Neutrophil (primary cell): ENCODE measurements at regions not wholly inside any gene's neighbourhood (a gene's known extent, or its start where the extent isn't known, plus 50 kb on each side); places are given as distances from the start of the nearest gene placed in this dataset.

Experiments
- H3K27ac ChIP-seq: fragments of 200-600 bp; sonication (generic); 2 replicates; pipeline ENCODE4 v1.5.1; 2016; ENCODE audit warnings: mild to moderate bottlenecking, moderate library complexity
- H3K27me3 ChIP-seq: fragments of 200-600 bp; sonication (generic); 2 replicates; pipeline ENCODE4 v1.6.0; 2016; ENCODE audit warnings: mild to moderate bottlenecking
- H3K36me3 ChIP-seq: fragments of 200-600 bp; sonication (generic); 2 replicates; pipeline ENCODE4 v1.5.1; 2017
- H3K4me1 ChIP-seq, 2 experiments: fragments of 200-600 bp in 1 of 2; sonication (generic) in 1 of 2; 1 replicate in 1 of 2; 2 replicates in 1 of 2; pipeline versions ENCODE4 v1.5.1 to v1.6.1; 2013 to 2016; ENCODE audit warnings: low read depth in 1 of 2, low read length in 1 of 2, mild to moderate bottlenecking in 1 of 2, moderate library complexity in 1 of 2; ENCODE audit not compliant: control insufficient read depth in 1 of 2, insufficient read depth in 1 of 2
- H3K4me3 ChIP-seq, 2 experiments: fragments of 200-600 bp in 1 of 2; sonication (generic) in 1 of 2; 1 replicate in 1 of 2; 2 replicates in 1 of 2; pipeline ENCODE4 v1.5.1; 2013 to 2016; ENCODE audit warnings: low read depth in 1 of 2, low read length in 1 of 2, mild to moderate bottlenecking in 1 of 2, moderate library complexity in 1 of 2
- H3K9me3 ChIP-seq: fragments of 200-600 bp; sonication (generic); 2 replicates; pipeline ENCODE4 v1.5.1; 2016
- TF ChIP-seq, protein P1 (sequence below): fragments of 200-600 bp; sonication (generic); IDR thresholded peaks from 2 replicates; pipeline ENCODE4 v1.5.1; 2016; ENCODE audit warnings: antibody characterized with exemption

DNA sequence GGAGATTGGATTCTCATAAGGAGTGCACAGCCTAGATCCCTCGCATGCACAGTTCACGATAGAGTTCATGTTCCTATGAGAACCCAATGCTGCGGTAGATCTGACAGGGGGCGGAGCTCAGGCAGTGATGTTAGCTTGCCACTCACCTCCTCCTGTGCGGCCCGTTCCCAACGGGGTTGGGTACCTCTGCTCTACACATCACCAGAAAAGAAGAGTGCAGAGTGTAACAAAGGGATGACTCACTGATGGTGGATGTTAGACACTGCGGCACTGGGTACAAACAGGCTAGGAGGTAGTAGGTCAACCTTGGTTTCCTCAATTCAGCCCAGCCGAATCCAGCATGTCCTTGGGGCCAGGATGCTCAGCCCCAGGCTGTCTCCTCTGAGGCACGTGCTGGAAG lies 66.8 kb upstream of the CHST15 start:
- Histone ChIP-seq H3K9me3 (no peaks in the 10 kb centered on the region), H3K36me3 (no peaks in the 10 kb centered on the region), H3K4me1 (peaks cover 13 to 19% of the 10 kb centered on the region in 2 experiments), H3K27me3 (peaks cover 25% of the 10 kb centered on the region), H3K27ac (no peak overlapping the region), H3K4me3 (no peak overlapping the region)
- TF ChIP-seq, protein P1, sequence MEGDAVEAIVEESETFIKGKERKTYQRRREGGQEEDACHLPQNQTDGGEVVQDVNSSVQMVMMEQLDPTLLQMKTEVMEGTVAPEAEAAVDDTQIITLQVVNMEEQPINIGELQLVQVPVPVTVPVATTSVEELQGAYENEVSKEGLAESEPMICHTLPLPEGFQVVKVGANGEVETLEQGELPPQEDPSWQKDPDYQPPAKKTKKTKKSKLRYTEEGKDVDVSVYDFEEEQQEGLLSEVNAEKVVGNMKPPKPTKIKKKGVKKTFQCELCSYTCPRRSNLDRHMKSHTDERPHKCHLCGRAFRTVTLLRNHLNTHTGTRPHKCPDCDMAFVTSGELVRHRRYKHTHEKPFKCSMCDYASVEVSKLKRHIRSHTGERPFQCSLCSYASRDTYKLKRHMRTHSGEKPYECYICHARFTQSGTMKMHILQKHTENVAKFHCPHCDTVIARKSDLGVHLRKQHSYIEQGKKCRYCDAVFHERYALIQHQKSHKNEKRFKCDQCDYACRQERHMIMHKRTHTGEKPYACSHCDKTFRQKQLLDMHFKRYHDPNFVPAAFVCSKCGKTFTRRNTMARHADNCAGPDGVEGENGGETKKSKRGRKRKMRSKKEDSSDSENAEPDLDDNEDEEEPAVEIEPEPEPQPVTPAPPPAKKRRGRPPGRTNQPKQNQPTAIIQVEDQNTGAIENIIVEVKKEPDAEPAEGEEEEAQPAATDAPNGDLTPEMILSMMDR: no peak

DNA sequence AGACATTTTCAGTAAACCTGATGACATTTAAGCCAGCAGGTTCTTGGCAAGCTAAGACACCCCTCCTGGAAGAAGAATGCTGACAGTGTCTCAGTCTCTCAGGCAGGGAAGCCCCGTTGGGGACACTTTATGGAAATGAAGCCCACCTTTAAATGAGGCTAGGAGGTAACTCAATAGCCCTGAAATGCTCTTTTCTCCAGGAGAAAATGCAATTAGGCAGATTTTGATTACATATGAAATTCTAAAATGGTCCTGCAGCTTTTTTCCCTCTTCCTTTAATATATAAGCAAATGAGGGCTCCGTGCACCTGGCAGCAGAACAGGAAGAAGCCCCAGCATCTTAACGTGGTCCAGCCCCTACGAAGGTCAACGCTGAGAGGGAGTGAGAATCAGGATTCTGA lies 65.8 kb upstream of the CHST15 start:
- TF ChIP-seq, protein P1: no peak
- peaks cover 19 to 22% of the 10 kb centered on the region in 2 experiments for H3K4me1 ChIP-seq
- H3K9me3 ChIP-seq: no peaks in the 10 kb centered on the region
- no peak overlapping the region for H3K4me3 ChIP-seq
- H3K27ac ChIP-seq: no peak overlapping the region
- H3K27me3 ChIP-seq: peaks cover 25% of the 10 kb centered on the region
- no peaks in the 10 kb centered on the region for H3K36me3 ChIP-seq

DNA sequence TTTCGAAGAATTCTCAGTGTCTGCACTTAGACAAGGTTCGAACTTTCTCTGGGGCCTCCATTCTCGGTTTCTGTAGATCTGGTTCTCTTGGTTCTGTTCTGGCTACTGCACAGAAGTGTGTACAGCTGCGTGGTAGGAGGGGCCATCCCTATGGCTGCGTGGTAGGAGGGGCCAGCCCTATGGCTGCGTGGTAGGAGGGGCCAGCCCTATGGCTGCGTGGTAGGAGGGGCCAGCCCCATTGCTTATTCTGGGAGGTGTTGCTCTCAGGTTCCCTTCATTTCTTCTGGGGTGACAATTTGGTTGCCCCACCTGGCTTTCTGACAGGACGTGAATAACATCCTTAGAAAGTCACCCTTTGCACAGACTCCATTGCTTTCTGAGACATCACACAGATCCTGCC lies 65.2 kb upstream of the CHST15 start:
- TF ChIP-seq, protein P1: no peak
- Histone ChIP-seq H3K4me1 (peaks cover 24 to 27% of the 10 kb centered on the region in 2 experiments), H3K27ac (no peak overlapping the region), H3K27me3 (peaks cover 25% of the 10 kb centered on the region), H3K36me3 (no peaks in the 10 kb centered on the region), H3K9me3 (no peaks in the 10 kb centered on the region), H3K4me3 (no peak overlapping the region)

DNA sequence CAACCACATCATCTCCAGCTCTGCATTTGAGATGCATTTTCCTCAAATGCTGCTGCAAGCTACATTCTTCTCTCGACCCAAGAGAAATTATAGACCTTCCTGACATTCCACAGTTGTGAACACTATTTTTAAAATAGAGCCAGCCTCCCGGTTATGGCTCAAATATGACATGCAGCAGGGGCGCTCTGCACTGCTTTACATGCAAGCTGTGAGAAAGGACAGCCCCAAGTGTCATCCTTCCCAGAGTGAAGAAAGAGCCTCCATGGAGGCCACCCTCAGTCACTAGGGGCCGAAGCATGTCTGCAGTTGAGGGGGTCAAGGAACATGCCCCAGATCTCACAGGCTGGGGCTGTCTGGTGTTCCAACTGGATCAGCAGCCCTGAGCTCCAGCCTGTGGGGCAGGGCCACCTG lies 63.9 kb upstream of the CHST15 start:
- no peaks in the 10 kb centered on the region for H3K36me3 ChIP-seq
- no peaks in the 10 kb centered on the region for H3K9me3 ChIP-seq
- H3K27me3 ChIP-seq: peaks cover 25% of the 10 kb centered on the region
- no peak overlapping the region for H3K4me3 ChIP-seq
- no peak overlapping the region for H3K27ac ChIP-seq
- TF ChIP-seq, protein P1: no peak
- peaks cover 38 to 41% of the 10 kb centered on the region in 2 experiments for H3K4me1 ChIP-seq

DNA sequence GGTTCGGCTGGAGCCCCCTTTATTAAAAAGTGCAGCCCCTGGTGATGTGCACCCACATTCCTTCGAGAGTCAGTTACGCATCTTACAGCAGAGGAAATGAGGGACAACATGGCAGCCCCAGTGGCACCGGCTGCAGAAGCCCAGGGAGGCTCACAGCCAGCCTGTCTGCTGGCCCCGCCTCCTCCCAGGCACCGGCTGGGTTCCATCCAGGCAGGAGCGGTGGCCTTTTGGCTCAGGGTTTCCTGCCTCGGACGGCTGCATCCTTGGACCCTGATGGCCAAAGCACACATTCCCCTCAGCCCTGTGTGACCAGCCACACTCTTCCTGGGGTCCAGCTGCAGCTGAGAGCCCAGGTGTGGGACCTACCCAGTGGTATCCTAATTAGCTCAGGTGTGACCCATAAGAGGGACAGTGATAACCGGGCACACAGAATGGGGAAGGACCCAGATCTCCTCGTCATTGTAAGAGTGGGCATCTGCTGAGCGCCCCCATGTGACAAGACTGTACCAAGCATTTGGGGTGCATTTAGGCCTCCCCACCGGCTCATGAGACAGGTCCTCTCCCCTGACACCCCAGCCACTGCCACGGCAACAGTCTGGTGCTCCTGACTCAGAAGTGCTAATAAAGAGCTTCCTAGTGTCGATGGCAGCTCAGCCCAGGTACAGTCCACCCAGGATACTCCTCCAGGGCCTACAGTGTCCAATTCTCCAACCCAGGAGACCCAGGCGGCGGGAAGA lies 63.3 kb upstream of the CHST15 start:
- H3K27ac ChIP-seq: peak overlapping the region; percentile 62
- H3K4me3 ChIP-seq: no peak overlapping the region
- peaks cover 24% of the 10 kb centered on the region for H3K27me3 ChIP-seq
- H3K9me3 ChIP-seq: no peaks in the 10 kb centered on the region
- peaks cover 43 to 46% of the 10 kb centered on the region in 2 experiments for H3K4me1 ChIP-seq
- H3K36me3 ChIP-seq: no peaks in the 10 kb centered on the region
- TF ChIP-seq, protein P1: peak; percentile 56
